MM.1S (cell line): ENCODE measurements at regions not wholly inside any gene's neighbourhood (a gene's known extent, or its start where the extent isn't known, plus 50 kb on each side); places are given as distances from the start of the nearest gene placed in this dataset.

Experiments used
- EZH2 ChIP-seq: fragments of 300-600 bp; sonication (generic); optimal IDR thresholded peaks from 2 replicates; pipeline ENCODE3; 2017; ENCODE audit warnings: low read depth, mild to moderate bottlenecking, antibody characterized with exemption, low read length, mixed read lengths
- EZH2phosphoT487 ChIP-seq: fragments of 300-600 bp; sonication (generic); IDR thresholded peaks from 2 replicates; pipeline ENCODE4 v1.6.1; 2018; ENCODE audit warnings: antibody characterized with exemption, low read length
- TF ChIP-seq, protein P1 (sequence below): fragments of 300-600 bp; sonication (generic); IDR thresholded peaks from 2 replicates; pipeline ENCODE4 v1.5.1; 2016; ENCODE audit warnings: antibody characterized with exemption, low read length, mixed read lengths

DNA sequence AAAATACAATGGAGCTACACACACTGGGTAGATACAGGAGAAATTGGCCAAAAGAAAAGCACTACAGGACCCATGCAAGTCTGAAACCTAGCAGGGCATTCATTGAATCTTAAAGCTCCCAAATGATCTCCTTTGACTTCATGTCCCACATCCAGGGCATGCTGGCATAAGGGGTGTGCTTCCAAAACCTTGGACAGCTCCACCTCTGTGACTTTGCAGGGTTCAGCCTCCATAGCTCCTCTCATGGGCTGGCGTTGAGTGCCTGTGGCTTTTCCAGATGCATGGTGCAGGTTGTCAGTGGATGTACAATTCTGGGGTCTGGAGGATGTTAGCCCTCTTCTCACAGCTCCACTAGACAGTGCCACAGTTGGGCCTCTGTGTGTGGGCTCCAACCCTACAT is 626.3 kb upstream of the POT1 start:
- TF ChIP-seq, protein P1, sequence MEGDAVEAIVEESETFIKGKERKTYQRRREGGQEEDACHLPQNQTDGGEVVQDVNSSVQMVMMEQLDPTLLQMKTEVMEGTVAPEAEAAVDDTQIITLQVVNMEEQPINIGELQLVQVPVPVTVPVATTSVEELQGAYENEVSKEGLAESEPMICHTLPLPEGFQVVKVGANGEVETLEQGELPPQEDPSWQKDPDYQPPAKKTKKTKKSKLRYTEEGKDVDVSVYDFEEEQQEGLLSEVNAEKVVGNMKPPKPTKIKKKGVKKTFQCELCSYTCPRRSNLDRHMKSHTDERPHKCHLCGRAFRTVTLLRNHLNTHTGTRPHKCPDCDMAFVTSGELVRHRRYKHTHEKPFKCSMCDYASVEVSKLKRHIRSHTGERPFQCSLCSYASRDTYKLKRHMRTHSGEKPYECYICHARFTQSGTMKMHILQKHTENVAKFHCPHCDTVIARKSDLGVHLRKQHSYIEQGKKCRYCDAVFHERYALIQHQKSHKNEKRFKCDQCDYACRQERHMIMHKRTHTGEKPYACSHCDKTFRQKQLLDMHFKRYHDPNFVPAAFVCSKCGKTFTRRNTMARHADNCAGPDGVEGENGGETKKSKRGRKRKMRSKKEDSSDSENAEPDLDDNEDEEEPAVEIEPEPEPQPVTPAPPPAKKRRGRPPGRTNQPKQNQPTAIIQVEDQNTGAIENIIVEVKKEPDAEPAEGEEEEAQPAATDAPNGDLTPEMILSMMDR: no peak
- TF ChIP-seq EZH2: no peak
- TF ChIP-seq EZH2phosphoT487: no peak
